Endothelial cell of umbilical vein (primary cell): ENCODE measurements at regions not wholly inside any gene's neighbourhood (a gene's known extent, or its start where the extent isn't known, plus 50 kb on each side); places are given as distances from the start of the nearest gene placed in this dataset.

Experiments
- BruUV-seq: library from RNA; stranded (reverse); fragments of 400-500 nt; replicated peaks from 2 replicates; lab custom pipeline; 2021; lab: Mats Ljungman, UMichigan
- CTCF ChIA-PET: fragments of 300-600, 350-600 bp; sonication (Branson Sonifier 250); formaldehyde crosslinking; loops from one replicate; lab custom pipeline; 2021; ENCODE audit warnings: antibody characterized with exemption, inconsistent platforms; lab: Charles Lee
- POLR2A ChIA-PET: fragments of 300-600, 350-600 bp; sonication (Branson Sonifier 250); formaldehyde crosslinking; loops from one replicate; lab custom pipeline; 2021; ENCODE audit warnings: antibody characterized with exemption, inconsistent platforms; lab: Charles Lee
- DNase-seq: peaks from one replicate; pipeline ENCODE4 v3.0.0-alpha.2; 2011; ENCODE audit warnings: low read depth, low spot score
- FAIRE-seq: peaks from 2 replicates; lab custom pipeline; 2011; peaks lifted over from hg19 to GRCh38; lab: Jason Lieb, UNC
- H2AFZ ChIP-seq: 2 replicates; pipeline ENCODE4 v1.6.0; 2012; ENCODE audit warnings: low read depth, low read length, control low read depth, inconsistent platforms
- H3K27ac ChIP-seq: 2 replicates; pipeline ENCODE4 v1.5.1; 2011; ENCODE audit warnings: low read depth, mild to moderate bottlenecking, control low read depth, low read length, moderate library complexity; ENCODE audit not compliant: insufficient read depth
- H3K27me3 ChIP-seq, 2 experiments: 2 replicates each; pipeline versions ENCODE4 v1.6.0 to v1.6.1; 2011; ENCODE audit warnings: low read length in 2 of 2, mixed read lengths in 1 of 2; ENCODE audit not compliant: control insufficient read depth in 2 of 2, insufficient read depth in 2 of 2
- H3K36me3 ChIP-seq, 2 experiments: 2 replicates in 1 of 2; 3 replicates in 1 of 2; pipeline ENCODE4 v1.5.1; 2011; ENCODE audit warnings: low read length in 2 of 2, mild to moderate bottlenecking in 1 of 2, moderate library complexity in 1 of 2; ENCODE audit not compliant: control insufficient read depth in 2 of 2, insufficient read depth in 2 of 2; ENCODE audit errors: extremely low read depth in 1 of 2
- H3K4me1 ChIP-seq: 3 replicates; pipeline ENCODE4 v1.5.1; 2011; ENCODE audit warnings: mild to moderate bottlenecking, low read length; ENCODE audit not compliant: control insufficient read depth, insufficient read depth; ENCODE audit errors: extremely low read depth
- H3K4me2 ChIP-seq: 2 replicates; pipeline ENCODE4 v1.6.1; 2011; ENCODE audit warnings: low read length, control low read depth, mixed read lengths; ENCODE audit not compliant: insufficient read depth
- H3K4me3 ChIP-seq, 3 experiments: fragments of 200-600 bp in 1 of 3; sonication (generic), shearing (Covaris generic) in 1 of 3; replicated peaks in 1 of 3; 2 replicates each; pipeline ENCODE4 v1.5.1; 2011 to 2016; ENCODE audit warnings: control low read depth in 3 of 3, low read length in 3 of 3, mild to moderate bottlenecking in 2 of 3, inconsistent platforms in 1 of 3, low read depth in 1 of 3, moderate library complexity in 1 of 3; ENCODE audit not compliant: insufficient read depth in 1 of 3
- H3K79me2 ChIP-seq: 2 replicates; pipeline ENCODE4 v1.6.0; 2012; ENCODE audit warnings: low read length, inconsistent platforms; ENCODE audit not compliant: control insufficient read depth, insufficient read depth
- H3K9ac ChIP-seq: replicated peaks from 2 replicates; pipeline ENCODE3; 2011; ENCODE audit warnings: low read length, control low read depth; ENCODE audit not compliant: insufficient read depth; ENCODE audit errors: extremely low read depth
- H3K9me1 ChIP-seq: replicated peaks from 3 replicates; pipeline ENCODE4 v1.6.0; 2011; ENCODE audit warnings: mild to moderate bottlenecking, low read length; ENCODE audit not compliant: control insufficient read depth, insufficient read depth; ENCODE audit errors: extremely low read depth
- H3K9me3 ChIP-seq: replicated peaks from 2 replicates; pipeline ENCODE4 v1.5.1; 2012; ENCODE audit warnings: low read length, inconsistent platforms; ENCODE audit not compliant: control insufficient read depth, insufficient read depth
- H4K20me1 ChIP-seq: replicated peaks from 2 replicates; pipeline ENCODE3; 2011; ENCODE audit warnings: mild to moderate bottlenecking, low read length; ENCODE audit not compliant: control insufficient read depth, insufficient read depth; ENCODE audit errors: extremely low read depth
- EZH2 ChIP-seq: IDR thresholded peaks from 2 replicates; pipeline ENCODE4 v1.6.1; 2012; ENCODE audit warnings: borderline replicate concordance, low read depth, mild to moderate bottlenecking, moderate library complexity, low read length, inconsistent platforms; ENCODE audit not compliant: severe bottlenecking
- FOS ChIP-seq: IDR thresholded peaks from 2 replicates; pipeline ENCODE4 v1.6.1; 2011; ENCODE audit warnings: mild to moderate bottlenecking, low read length, moderate library complexity, borderline replicate concordance; ENCODE audit not compliant: insufficient read depth
- GATA2 ChIP-seq: IDR thresholded peaks from 2 replicates; pipeline ENCODE4 v1.7.0; 2011; ENCODE audit warnings: low read depth, mild to moderate bottlenecking, moderate library complexity, mixed read lengths, low read length; ENCODE audit not compliant: insufficient read length, insufficient read depth
- JUN ChIP-seq: IDR thresholded peaks from 2 replicates; pipeline ENCODE4 v1.6.1; 2011; ENCODE audit warnings: borderline replicate concordance, low read depth; ENCODE audit not compliant: insufficient read length, insufficient read depth
- MYC ChIP-seq: IDR thresholded peaks from one replicate; pipeline ENCODE4 v1.6.1; 2011; ENCODE audit warnings: mild to moderate bottlenecking, low read depth, low read length
- POLR2A ChIP-seq: IDR thresholded peaks from 2 replicates; pipeline ENCODE4 v1.6.1; 2012; ENCODE audit warnings: low read depth, mild to moderate bottlenecking, control low read depth, low read length
- POLR2AphosphoS5 ChIP-seq: IDR thresholded peaks from 2 replicates; pipeline ENCODE4 v1.6.1; 2012; ENCODE audit warnings: low read depth, mild to moderate bottlenecking, control low read depth, low read length, moderate library complexity; ENCODE audit not compliant: insufficient read depth
- dilution Hi-C: fragments of 300-500 bp; cut with MboI; formaldehyde crosslinking; loops from one replicate; pipeline ENCODE4 v1.15.0; 2019; ENCODE audit warnings: low sequenced_read_pairs; ENCODE audit not compliant: extremely low pct_ligation_motif_present
- intact Hi-C: fragments of 100-400 bp; cut with micrococcal nuclease; formaldehyde crosslinking; loops from one replicate; pipeline ENCODE4 v1.10.0; 2022
- TF ChIP-seq, protein P1 (sequence below): IDR thresholded peaks from 2 replicates; pipeline ENCODE4 v1.6.1; 2011; ENCODE audit not compliant: insufficient read depth, insufficient read length
- TF ChIP-seq, protein P2 (sequence below), 2 donors: IDR thresholded peaks; 1 replicate in 1 of 2; 2 replicates in 1 of 2; pipeline ENCODE4 v1.5.1; 2011; ENCODE audit warnings: low read length in 2 of 2, mild to moderate bottlenecking in 2 of 2, moderate library complexity in 2 of 2, control low read depth in 1 of 2, inconsistent platforms in 1 of 2, low read depth in 1 of 2; ENCODE audit not compliant: insufficient read depth in 1 of 2; ENCODE audit errors: extremely low read depth in 1 of 2

DNA sequence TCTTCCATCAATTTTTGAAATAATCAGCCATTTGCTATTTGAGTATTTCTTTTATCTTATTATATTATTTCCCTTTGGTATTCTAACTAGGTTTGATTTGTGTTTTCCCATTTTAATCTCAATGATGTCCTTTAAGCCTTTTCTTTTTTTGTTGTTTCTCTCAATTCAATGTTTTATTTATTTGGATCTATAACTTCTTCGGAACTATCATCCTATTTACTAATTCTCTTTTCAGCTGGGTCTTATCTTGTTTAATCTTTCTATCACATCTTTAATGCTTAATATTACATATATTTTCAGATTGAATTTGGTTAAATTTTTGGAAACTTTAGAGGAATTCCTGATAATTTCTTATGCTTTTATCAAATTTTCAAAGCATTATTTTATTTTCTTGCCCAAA, 448.3 kb downstream of the SOX11 start:
- Histone ChIP-seq H3K79me2 (no peaks in the 10 kb centered on the region), H2AFZ (no peak overlapping the region), H3K9me1 (no peaks in the 10 kb centered on the region), H3K9ac (no peak overlapping the region), H3K4me1 (no peaks in the 10 kb centered on the region), H3K36me3 (no peaks in the 10 kb centered on the region), H3K4me3 (no peak overlapping the region), H3K27me3 (no peaks in the 10 kb centered on the region), H3K9me3 (peaks cover 6% of the 10 kb centered on the region), H4K20me1 (no peaks in the 10 kb centered on the region), H3K4me2 (no peak overlapping the region), H3K27ac (no peak overlapping the region)
- intact Hi-C loops (no loop called here), dilution Hi-C loops (no loop called here)
- CTCF ChIA-PET, result no interaction called here
- no peak for TF ChIP-seq JUN
- no peak for TF ChIP-seq POLR2AphosphoS5
- no peak for TF ChIP-seq POLR2A
- TF ChIP-seq, protein P1, sequence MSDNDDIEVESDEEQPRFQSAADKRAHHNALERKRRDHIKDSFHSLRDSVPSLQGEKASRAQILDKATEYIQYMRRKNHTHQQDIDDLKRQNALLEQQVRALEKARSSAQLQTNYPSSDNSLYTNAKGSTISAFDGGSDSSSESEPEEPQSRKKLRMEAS, result no peak
- no peak for TF ChIP-seq FOS
- no peak for TF ChIP-seq EZH2
- TF ChIP-seq GATA2, result no peak
- TF ChIP-seq, protein P2, sequence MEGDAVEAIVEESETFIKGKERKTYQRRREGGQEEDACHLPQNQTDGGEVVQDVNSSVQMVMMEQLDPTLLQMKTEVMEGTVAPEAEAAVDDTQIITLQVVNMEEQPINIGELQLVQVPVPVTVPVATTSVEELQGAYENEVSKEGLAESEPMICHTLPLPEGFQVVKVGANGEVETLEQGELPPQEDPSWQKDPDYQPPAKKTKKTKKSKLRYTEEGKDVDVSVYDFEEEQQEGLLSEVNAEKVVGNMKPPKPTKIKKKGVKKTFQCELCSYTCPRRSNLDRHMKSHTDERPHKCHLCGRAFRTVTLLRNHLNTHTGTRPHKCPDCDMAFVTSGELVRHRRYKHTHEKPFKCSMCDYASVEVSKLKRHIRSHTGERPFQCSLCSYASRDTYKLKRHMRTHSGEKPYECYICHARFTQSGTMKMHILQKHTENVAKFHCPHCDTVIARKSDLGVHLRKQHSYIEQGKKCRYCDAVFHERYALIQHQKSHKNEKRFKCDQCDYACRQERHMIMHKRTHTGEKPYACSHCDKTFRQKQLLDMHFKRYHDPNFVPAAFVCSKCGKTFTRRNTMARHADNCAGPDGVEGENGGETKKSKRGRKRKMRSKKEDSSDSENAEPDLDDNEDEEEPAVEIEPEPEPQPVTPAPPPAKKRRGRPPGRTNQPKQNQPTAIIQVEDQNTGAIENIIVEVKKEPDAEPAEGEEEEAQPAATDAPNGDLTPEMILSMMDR (IDR thresholded peaks at IDR 0.05; ENCODE audit: extremely low read depth in 1 of 2, insufficient read depth in 1 of 2, low read depth in 1 of 2, low read length in 2 of 2), result no peak
- no peak for TF ChIP-seq MYC
- no peak for DNase-seq
- FAIRE-seq, result no peak
- POLR2A ChIA-PET, result no interaction called here
- no TSS peak for BruUV-seq
